SHP77 (cell line): ENCODE measurements at regions not wholly inside any gene's neighbourhood (a gene's known extent, or its start where the extent isn't known, plus 50 kb on each side); places are given as distances from the start of the nearest gene placed in this dataset.
"Not testable (repeated sequence)": the region's sequence is repeated elsewhere in the genome, so short reads cannot be mapped to it uniquely, and the experiment has no call there.

Experiments used
- DNase-seq, 2 experiments: peaks; one replicate each; lab custom pipeline; 2025; lab: John Stamatoyannopoulos, UW

DNA sequence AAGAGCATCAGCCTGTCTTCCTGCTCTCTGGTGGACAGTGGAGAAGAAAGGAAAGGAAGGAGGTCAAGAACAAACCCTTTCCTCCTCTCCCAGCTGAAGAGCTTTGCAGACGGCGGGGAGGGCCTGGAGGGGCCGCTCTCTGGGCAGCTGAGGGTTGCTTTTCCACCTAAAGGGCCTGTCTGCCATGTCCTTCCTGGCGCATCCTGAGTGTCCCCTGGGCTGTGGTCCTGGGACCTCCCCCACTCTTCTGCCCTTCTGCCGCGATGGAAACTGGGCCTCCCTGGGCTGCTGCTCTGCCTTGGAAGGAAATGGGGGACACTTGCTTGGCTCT is 107.0 kb downstream of the ETS2 start:
- DNase-seq, result no peak

GRCh38 chr21:38912102-38912629 is 106.4 kb downstream of the ETS2 start:
- DNase-seq, result no peak

- DNase-seq, result no peak
Measured at GRCh38 chr21:38911484-38912101, 105.9 kb downstream of the ETS2 start.

GRCh38 chr21:38910390-38911067 is 104.8 kb downstream of the ETS2 start:
- peak; percentile 33 to 47 for DNase-seq

- DNase-seq, result no peak
Measured at GRCh38 chr21:38909929-38910328, 104.2 kb downstream of the ETS2 start.

- DNase-seq, result no peak
Measured at GRCh38 chr21:38909109-38909508, 103.4 kb downstream of the ETS2 start.

- no peak for DNase-seq
Measured at GRCh38 chr21:38908537-38908936, 102.8 kb downstream of the ETS2 start.

DNA sequence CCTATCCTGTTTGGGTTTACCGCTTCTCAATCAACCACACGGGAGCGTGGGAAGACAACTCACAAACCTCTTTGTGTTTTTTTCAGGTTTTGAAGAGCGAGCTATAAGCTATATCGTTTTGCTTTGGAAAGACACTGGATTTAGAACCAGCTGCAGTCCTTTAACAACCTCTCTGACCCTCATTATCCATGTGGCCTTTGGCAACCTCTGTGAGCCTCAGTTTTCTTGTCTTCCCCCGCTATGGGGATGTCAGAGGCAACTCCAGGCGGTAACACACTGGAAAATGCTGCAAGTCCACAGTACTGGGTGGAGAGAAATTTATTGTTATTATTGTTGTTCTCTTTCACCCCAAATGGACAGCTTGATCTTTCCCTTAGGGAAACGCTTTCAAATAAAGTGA is 100.0 kb downstream of the ETS2 start:
- no peak for DNase-seq

DNA sequence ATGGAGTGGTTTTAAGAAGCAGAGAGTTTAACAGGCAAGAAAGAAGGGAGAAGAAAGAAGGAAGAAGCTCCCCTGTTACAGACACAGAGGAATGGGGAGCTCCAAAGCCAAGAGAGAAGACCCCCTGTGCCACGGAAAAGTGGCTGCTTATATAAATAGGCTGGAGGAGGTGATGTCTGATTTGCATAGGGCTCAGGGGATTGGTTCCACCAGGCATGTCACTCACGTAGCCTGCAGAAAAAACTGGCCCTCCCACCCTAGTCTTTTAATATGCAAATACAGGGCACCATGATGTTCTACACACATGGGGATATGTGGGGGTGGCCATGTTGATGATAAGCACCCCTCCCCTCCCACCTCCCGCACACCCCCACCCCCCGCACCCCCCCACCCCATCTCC is 99.6 kb downstream of the ETS2 start:
- DNase-seq, result peak; percentile 48 to 87

DNA sequence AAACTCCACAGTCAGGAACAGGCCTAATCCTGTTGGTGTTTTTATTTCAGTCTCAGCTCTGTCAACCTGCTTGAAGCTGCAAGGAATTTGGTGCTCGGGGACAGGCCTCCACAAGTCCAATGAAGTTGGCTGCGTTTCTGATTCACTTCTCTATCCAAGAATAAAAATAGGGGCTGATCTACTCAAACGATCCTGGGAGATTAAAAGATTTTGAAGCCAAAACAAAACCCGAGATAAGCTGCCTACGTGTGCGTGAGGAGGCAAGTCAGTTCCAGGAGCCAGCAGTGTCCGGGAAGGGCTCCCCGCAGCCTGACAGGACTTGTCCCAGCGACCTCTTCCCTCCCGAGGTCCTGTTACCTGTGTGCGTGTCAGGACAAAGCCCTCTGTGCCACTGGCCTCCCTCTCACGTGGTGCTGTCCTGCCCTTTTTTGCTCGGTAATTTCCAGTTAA is 98.0 kb downstream of the ETS2 start:
- peak in 1 of 2 experiments; percentile 23 for DNase-seq

GRCh38 chr21:38902608-38903445 is 97.1 kb downstream of the ETS2 start:
- no peak for DNase-seq

GRCh38 chr21:38900499-38900898 is 94.8 kb downstream of the ETS2 start:
- DNase-seq, result no peak

DNA sequence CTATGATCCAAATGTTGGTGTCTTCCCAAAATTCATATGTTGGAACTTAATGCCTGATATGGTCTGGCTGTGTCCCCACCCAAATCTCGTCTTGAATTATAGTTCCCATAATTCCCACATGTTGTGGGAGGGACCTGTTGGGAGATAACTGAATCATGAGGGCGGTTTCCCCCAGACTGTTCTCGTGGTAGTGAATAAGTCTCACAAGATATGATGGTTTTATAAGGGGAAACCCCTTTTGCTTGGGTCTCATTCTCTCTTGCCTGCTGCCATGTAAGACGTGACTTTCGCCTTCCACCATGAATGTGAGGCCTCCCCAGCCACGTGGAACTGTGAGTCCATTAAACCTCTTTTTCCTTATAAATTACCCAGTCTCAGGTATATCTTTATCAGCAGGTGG is 94.3 kb downstream of the ETS2 start:
- not testable (repeated sequence) for DNase-seq

DNA sequence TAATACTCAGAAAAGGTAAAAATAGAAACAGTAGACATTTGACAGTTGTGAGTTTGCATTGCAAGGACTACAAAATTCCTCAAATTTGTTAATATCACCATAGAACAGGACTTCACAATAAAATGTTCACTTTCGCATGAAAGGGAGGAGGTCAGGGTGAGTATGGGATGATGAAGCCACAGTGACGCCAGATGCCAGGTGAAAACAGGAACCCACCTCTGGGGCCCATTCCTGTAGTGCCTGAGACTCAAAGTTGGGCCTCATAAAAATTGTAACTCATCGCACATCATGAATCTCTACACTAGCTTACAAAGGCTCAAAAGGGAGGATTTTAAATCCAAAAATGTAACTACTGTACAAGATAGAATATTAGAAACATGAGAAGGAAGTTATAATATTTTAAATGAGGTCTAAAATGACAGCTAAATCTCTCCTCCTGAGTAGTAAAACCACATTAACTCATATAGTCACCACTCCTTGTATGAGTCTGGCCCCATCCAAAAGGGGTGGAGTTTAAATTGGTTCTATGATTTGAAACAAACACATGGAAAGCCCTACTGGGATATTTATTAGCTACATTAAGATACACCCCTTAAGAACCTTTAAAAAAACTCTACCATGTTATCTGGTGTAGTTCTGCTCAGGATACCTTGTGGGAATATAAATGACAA is 93.7 kb downstream of the ETS2 start:
- no peak for DNase-seq

- peak in 1 of 2 experiments; percentile 20 for DNase-seq
Measured at GRCh38 chr21:38898422-38899096, 92.8 kb downstream of the ETS2 start.

DNA sequence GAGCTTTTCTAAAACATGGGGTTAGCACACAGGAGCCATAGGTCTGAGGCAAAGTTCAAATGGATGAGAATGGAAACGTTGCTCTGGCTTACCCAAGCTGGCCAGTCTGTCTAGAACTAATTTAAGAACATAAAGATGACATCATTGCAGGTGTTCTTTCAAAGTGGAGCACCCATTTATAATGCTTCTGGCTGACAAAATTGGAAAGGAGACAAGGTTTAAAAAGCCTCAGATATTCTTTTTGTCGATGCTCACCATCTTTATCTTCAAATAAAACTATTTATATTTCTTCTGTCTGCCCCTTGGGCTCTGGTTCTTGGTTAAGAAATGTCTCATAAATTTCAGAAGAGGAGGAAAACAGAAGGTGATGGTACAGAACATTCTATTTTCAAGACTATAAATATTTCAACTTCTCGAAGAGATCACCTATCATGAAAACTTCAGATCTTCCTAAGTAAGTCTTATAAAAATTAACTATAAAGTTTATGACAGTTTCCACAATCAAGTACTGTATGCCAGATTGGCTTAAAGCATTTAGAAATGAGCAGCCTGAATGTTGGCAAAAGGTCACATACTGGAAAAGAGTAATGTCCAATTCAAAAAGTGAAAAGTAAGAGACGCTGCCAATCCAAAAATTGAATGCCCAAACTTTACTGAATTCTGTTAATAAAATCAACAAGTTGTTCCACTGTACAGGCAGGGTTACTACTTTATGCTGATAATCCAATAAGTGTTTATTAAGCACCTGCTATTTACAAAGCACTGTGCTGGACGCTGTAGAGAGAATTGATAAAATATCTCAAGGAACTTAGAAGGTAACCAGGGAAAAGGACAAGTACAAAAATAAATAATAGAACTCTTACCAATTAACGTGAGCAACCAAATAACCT is 92.0 kb downstream of the ETS2 start:
- peak; percentile 73 to 83 for DNase-seq

- DNase-seq, result no peak
Measured at GRCh38 chr21:38894899-38895298, 89.2 kb downstream of the ETS2 start.

GRCh38 chr21:38888991-38889561 is 83.3 kb downstream of the ETS2 start:
- DNase-seq, result no peak

- DNase-seq, result no peak
Measured at GRCh38 chr21:38887749-38888148, 82.0 kb downstream of the ETS2 start.

- DNase-seq, result no peak
Measured at GRCh38 chr21:38887062-38887686, 81.4 kb downstream of the ETS2 start.
